Central memory CD4-positive, alpha-beta T cell (primary cell): ENCODE measurements at regions not wholly inside any gene's neighbourhood (a gene's known extent, or its start where the extent isn't known, plus 50 kb on each side); places are given as distances from the start of the nearest gene placed in this dataset.
"Not testable (repeated sequence)": the region's sequence is repeated elsewhere in the genome, so short reads cannot be mapped to it uniquely, and the experiment has no call there.

ENCODE experiments used
- DNase-seq: peaks from one replicate; pipeline ENCODE4 v3.0.0; 2022

DNA sequence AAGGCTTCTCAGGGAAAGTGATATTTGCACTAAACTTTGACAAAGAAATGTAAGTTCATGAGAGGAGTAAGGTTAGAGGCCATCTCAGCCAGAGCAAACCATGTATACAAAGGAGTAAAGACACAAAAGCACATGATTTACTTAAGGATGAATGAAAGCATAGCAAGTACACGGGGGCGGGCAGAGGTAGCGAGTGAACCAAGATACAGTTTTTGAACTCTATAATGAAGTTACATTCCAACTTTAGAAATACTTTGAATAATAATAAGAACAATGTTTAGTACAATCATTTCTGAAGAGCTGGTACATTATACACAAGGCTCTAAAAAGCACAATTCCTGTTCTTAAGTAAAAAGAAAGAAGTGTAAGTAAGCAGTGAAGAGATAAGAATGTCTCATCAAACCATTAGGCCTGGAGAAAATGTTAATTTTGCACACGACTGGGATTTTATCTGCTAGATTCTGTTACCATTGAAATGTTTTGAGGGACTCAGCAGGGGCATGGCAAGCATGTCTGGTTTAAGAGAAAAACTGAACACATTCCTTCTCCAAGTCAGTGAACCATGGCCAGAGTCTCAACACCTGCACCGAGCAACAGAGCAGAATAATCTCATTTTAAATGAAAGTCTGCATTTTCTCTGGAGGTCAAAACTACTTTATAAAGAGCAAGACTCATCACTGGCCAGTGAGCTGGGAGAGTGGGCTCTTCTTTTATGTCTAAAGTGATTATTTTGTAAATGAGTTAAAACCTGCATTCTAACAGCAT, 147.6 kb upstream of the TRPM3 start:
- DNase-seq: no peak

DNA sequence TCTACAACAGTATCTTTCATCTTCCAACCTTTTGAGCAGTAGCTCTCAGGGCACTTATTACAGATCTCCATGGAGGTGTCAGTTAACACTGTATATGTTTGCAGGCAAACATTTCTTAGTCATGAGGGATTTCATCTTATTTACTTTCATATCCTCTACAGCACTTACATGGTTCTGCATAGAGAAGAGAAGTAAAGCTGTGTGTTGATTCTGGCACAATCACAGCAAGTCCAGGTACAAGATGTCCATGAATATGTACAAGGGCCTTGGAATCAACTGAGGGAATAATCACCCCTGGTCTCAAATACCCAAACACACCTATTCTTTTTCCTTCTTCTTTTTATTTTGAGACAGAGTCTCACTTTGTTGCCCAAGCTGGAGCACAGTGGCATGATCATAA, 142.0 kb upstream of the TRPM3 start:
- DNase-seq: no peak

GRCh38 chr9:71260419-71260818, 139.0 kb upstream of the TRPM3 start:
- DNase-seq: not testable (repeated sequence)

DNA sequence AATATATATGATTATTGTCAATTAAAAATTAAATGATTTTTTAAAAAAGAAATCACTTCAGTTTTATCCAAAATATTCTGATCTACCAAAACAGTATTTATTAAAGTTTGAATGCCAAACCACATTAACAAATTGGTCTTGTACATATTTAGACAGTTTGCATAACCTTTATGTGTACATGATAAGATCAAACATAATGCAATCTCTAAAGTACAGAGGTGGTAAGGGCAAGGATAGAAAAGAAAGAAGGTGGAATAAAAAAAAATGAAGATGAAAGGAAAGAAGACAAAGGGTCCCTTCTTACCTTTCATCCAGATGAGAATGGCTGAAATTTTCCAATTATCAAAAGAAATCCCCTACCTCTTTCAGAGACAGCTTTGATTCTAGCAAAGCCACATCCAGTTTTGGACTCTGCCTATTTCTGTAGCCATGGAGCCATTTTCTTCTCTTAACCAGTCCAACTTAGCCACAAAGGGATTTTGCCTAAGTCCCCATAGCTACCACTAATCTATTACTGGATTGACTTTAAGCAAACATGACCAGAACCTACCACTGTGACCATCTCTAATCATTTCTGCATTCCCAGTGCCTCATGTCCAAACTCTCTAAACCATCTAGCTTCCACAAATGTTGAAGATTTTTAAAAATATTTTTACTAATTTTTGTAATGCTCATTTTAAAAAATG, 133.3 kb upstream of the TRPM3 start:
- no peak for DNase-seq

DNA sequence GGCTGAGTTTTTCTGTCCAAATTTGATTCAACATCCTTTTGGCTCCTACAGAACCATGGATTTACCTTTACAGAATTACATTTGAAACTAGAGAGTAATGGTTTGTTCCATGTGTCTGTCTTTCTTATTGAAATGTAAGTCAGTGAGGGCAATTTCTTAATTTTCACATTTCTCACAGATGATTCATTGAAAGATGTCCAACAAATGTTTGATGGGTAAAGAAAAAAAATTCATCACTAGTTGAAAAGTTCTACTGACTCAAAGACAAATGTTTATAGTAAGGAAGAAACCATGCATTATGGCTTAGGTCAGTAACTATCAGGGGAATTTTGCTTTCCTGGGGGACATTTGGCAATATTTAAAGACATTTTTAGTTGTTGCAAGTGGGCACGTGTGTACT, 131.6 kb upstream of the TRPM3 start:
- no peak for DNase-seq

- DNase-seq: no peak
These were observed 129.2 kb upstream of the TRPM3 start for GRCh38 chr9:71250581-71250980.

DNA sequence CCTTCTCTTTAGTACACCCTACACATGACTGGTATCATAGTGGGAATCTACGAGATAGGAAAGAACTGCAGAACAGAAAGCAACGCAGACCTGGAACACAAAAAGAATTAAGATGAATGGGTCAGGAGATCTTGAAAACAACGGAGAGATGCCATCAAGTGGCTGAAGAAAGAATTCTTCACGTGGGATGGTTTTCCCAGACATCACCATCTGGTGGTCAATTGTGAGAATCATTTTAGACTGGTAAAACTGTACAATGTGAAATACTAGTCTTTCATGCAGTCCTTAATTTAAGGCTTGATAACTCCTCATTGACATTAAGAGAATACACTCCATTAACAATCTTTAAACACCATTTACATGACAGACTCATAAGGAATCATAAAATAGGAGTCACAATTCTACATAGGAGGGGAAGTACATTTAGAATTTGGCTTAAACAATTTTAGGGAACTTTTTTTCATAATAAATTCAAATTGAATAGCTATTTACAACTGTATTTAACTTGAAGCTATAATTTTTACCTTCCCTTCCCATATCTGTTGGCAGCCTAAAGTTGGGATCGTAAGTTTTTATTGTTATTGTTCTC, 128.4 kb upstream of the TRPM3 start:
- no peak for DNase-seq

GRCh38 chr9:71245651-71246050, 124.2 kb upstream of the TRPM3 start:
- DNase-seq: no peak

DNA sequence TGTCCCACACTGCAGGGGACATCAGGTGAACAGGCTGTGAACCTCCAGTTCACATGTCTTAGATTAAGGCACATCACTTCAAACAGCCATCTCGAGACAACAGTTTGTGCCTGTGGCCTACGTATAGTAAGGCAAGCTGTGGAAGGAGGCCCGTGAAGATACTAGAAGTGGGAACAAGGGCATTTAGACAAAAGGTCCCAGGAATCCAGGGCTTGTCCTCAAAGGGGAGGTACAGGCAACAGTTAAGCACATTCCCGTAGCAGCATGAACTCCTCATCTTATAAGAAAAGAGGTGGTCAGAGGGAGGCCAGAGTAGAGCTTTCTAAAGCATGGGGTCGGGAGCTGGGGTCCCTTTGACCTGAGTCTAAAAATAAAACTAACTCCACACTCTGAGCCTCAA, 122.5 kb upstream of the TRPM3 start:
- DNase-seq: no peak

DNA sequence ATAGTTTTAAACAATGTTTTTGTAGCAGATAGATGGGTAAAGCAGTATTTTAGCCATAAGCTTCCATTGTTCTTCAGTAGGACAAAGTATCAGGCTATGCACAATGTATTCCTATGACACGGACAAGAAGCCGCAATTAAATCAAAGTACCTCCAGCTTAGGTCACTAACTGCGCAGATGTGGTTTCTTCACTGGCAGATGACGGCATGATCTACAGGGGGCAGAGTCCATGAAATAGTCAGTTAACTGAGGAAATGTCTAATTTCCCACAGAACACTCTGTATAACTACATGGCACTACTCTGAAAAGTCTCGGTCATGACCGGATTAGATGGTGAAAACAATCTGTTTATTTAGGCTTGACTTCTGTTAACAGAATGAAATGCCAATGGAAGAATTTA, 120.7 kb upstream of the TRPM3 start:
- no peak for DNase-seq

DNA sequence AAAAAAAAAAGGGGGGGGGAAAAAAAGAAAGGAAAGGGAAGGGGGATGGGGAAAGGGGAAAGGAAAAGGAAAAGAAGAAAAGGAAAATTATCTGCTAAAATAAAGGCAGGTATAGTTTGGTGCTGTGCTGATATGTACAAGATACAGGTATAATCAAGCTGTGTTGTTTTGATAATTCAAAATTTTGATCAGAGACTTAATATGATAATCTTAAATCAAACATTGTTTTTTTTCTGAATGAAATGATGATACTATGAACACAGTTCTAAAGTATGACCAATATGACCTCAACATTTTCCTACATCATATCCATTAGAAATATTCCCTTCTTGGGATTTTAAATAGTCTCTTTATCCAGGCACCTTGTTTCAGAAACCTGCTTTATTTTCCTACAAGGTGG, 115.6 kb upstream of the TRPM3 start:
- DNase-seq: no peak

GRCh38 chr9:71233646-71234045, 112.2 kb upstream of the TRPM3 start:
- no peak for DNase-seq

- DNase-seq: no peak
These were observed 102.6 kb upstream of the TRPM3 start for GRCh38 chr9:71223953-71224538.

DNA sequence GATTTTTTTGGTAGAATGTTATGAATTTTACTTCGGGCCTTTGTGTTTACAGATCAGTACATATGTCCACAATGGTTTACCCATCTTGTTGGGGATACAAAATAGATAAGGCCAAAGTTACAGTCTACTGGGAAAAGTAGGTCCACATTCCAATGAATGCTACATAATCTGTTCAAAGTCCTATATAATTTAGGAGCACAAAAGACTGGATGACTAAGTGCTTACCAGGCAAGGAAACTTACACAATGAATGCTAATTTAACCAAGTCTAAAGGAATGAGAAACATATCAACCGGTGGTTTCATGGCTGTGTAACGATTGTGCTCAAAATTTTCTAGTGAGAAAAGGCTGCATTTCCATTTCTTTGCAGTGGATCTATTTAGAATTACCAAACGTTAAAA, 97.4 kb upstream of the TRPM3 start:
- no peak for DNase-seq

- DNase-seq: no peak
These were observed 92.2 kb upstream of the TRPM3 start for GRCh38 chr9:71213633-71214032.

- DNase-seq: no peak
These were observed 88.9 kb upstream of the TRPM3 start for GRCh38 chr9:71210326-71210725.

GRCh38 chr9:71209890-71210289, 88.5 kb upstream of the TRPM3 start:
- DNase-seq: no peak

GRCh38 chr9:71202931-71203330, 81.5 kb upstream of the TRPM3 start:
- no peak for DNase-seq

GRCh38 chr9:71191708-71192107, 70.3 kb upstream of the TRPM3 start:
- DNase-seq: no peak

DNA sequence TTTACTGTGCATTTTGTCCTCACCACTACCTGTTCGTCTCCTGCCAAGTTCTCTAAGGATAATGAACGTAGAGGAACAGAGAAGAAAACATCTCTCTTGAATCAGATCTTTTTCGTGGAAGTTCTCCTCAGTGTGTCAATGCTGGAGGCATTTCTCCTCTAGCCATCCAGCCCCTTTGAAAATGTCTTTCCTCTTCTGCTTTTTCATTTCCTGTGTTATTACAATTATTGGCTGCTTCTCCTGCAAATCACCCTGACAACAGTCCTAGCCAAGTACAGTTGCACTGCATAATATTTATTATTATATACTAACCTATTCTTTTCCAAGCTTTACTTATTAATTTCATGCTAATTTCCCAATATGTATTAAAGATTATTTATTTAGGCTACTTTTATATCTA, 61.8 kb upstream of the TRPM3 start:
- no peak for DNase-seq

- DNase-seq: no peak
These were observed 57.8 kb upstream of the TRPM3 start for GRCh38 chr9:71179183-71179582.

GRCh38 chr9:71177901-71178300, 56.5 kb upstream of the TRPM3 start:
- no peak for DNase-seq

DNA sequence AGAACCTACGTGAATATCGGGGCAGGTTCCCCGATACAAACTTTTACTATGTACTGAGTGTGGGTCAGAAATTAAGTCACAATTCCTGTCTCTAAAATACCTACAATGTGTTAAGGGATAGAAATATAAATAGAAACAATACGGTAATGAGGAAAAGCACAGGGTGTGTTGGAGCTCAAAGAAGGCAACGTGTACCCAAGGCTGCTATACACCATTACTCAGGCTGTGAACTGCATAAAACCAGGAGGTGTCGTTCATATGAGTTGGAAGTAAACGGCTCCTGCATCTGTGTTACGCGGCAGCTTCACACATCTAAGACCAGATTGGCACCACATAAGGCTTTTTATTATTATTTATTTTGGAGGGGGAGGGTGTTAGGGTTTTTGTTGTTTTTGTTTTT, 50.1 kb upstream of the TRPM3 start:
- no peak for DNase-seq
